SK-N-MC (cell line): ENCODE measurements at regions not wholly inside any gene's neighbourhood (a gene's known extent, or its start where the extent isn't known, plus 50 kb on each side); places are given as distances from the start of the nearest gene placed in this dataset.

ENCODE experiments used
- EZH2 ChIP-seq: fragments of 200-600 bp; sonication (generic); IDR thresholded peaks from one replicate; pipeline ENCODE4 v1.6.1; 2017; ENCODE audit warnings: antibody characterized with exemption
- POLR2AphosphoS5 ChIP-seq: IDR thresholded peaks from 2 replicates; pipeline ENCODE4 v1.6.1; 2012; ENCODE audit warnings: mild to moderate bottlenecking, low read depth, low read length, borderline replicate concordance

DNA sequence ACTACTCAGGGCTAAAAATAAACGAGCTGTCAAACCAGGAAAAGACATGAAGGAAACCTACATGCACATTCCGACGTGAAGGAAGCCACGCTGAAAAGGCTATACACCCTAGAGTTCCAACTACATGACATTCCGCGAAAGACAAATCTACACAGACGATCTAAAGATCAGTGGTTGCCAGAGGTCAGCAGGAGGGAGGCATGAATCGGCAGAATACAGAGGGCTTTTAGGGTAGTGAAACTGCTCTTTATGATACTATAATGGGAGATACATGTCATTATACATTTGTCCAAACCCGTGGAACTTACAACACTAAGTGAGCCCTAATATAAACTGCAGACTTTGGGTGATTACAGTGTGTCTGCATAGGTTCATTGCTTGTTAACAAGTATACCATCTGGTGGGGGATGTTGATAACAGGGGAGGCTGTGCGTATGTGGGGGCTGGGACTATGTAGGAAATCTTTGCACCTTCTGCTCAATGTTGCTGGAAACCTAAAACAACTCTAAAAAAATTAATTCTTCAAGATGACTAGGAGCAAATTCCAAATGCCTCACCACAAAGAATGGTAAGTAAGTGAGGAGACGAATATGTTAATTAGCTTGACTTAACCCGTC, 132.2 kb upstream of the CDH4 start:
- no peak for TF ChIP-seq POLR2AphosphoS5
- no peak for TF ChIP-seq EZH2
